Neural cell (in vitro differentiated cells): ENCODE measurements at regions not wholly inside any gene's neighbourhood (a gene's known extent, or its start where the extent isn't known, plus 50 kb on each side); places are given as distances from the start of the nearest gene placed in this dataset.

Experiments
- EZH2 ChIP-seq: fragments of 200-600, 300-800 bp; shearing (Covaris generic), sonication (generic); IDR thresholded peaks from 2 replicates; pipeline ENCODE4 v1.6.1; 2014; ENCODE audit warnings: antibody characterized with exemption, low read length, borderline replicate concordance, mild to moderate bottlenecking; ENCODE audit not compliant: insufficient read depth, poor library complexity, severe bottlenecking
- POLR2AphosphoS5 ChIP-seq: IDR thresholded peaks from 2 replicates; pipeline ENCODE4 v1.6.1; 2012
- RAD21 ChIP-seq: fragments of 450-650 bp; conservative IDR thresholded peaks from 2 replicates; pipeline ENCODE4 v1.6.1; 2014; ENCODE audit warnings: antibody characterized with exemption, mild to moderate bottlenecking, moderate library complexity

DNA sequence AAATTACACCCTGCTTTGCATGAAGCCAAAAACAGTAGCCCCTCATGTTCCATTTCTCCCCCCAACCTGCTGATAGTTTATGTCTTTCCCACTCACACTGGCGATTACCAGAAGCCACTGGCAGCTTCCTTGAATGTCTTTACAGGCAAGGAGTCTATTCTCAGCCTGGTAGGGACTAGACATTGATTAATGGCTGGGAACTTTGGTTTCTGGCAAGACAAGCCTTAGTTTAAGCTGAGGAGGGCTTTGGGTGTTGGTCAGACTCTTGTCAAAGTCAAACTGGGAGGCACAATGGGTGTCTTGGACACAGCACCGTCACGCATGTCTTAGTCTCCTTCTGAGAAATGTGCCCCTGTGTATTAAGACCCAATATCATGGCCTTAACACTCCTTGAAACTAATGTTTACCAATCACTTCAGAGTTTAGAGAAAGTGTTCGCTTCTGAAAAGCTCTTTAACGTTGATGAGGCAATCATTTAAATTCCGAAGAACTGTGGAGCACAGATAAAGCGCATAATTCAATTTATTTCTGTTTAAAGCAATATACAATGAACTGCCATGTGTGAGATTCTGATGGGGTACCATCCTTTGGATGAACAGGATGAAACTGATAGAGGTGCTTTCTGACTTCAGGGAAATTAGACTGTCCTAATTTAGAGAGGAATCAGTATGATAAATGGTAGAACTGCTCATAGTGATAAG lies 53.9 kb upstream of the CPEB4 start:
- no peak for TF ChIP-seq POLR2AphosphoS5
- TF ChIP-seq EZH2: no peak
- no peak for TF ChIP-seq RAD21
